Liver (tissue), 8 donors: ENCODE measurements at regions not wholly inside any gene's neighbourhood (a gene's known extent, or its start where the extent isn't known, plus 50 kb on each side); places are given as distances from the start of the nearest gene placed in this dataset.

Source experiments
- DNase-seq: peaks from one replicate; pipeline ENCODE4 v3.0.0-alpha.2; 2017; ENCODE audit warnings: low spot score
- H3K27ac ChIP-seq, 2 donors: one replicate each; pipeline ENCODE4 v1.7.0; 2013; ENCODE audit warnings: inconsistent platforms in 2 of 2, low read length in 2 of 2, control low read depth in 1 of 2, low read depth in 1 of 2, mild to moderate bottlenecking in 1 of 2
- H3K27me3 ChIP-seq, 4 donors: one replicate each; pipeline versions ENCODE4 v1.6.1 to v1.7.0; 2013; ENCODE audit warnings: low read length in 3 of 4, inconsistent platforms in 1 of 4, mild to moderate bottlenecking in 1 of 4, moderate library complexity in 1 of 4; ENCODE audit not compliant: control insufficient read depth in 4 of 4, insufficient read depth in 4 of 4
- H3K36me3 ChIP-seq, 4 donors: one replicate each; pipeline versions ENCODE4 v1.6.1 to v1.7.0; 2013; ENCODE audit warnings: low read length in 3 of 4, mild to moderate bottlenecking in 3 of 4, low read depth in 1 of 4, moderate library complexity in 1 of 4; ENCODE audit not compliant: control insufficient read depth in 4 of 4, insufficient read depth in 3 of 4
- H3K4me1 ChIP-seq, 4 donors: one replicate each; pipeline versions ENCODE4 v1.6.1 to v1.7.0; 2013; ENCODE audit warnings: low read length in 3 of 4, mild to moderate bottlenecking in 3 of 4, moderate library complexity in 1 of 4; ENCODE audit not compliant: control insufficient read depth in 4 of 4, insufficient read depth in 4 of 4
- H3K4me3 ChIP-seq, 3 donors: one replicate each; pipeline versions ENCODE4 v1.6.1 to v1.7.0; 2013; ENCODE audit warnings: low read length in 3 of 3, control low read depth in 1 of 3, low read depth in 1 of 3, mild to moderate bottlenecking in 1 of 3
- H3K9ac ChIP-seq, 2 donors: one replicate each; pipeline ENCODE4 v1.7.0; 2013; ENCODE audit warnings: low read length in 2 of 2, mild to moderate bottlenecking in 2 of 2, moderate library complexity in 2 of 2, control low read depth in 1 of 2, low read depth in 1 of 2
- H3K9me3 ChIP-seq, 4 donors: one replicate each; pipeline versions ENCODE4 v1.6.1 to v1.7.0; 2013; ENCODE audit warnings: low read length in 3 of 4; ENCODE audit not compliant: control insufficient read depth in 4 of 4
- ATF3 ChIP-seq: IDR thresholded peaks from 2 replicates; pipeline ENCODE4 v1.6.1; 2016; ENCODE audit warnings: antibody characterized with exemption
- EGR1 ChIP-seq, 2 donors: IDR thresholded peaks; 2 replicates each; pipeline ENCODE4 v1.6.1; 2016 to 2018; ENCODE audit warnings: antibody characterized with exemption in 2 of 2, low read depth in 2 of 2
- FOXA1 ChIP-seq: IDR thresholded peaks from 2 replicates; pipeline ENCODE4 v1.6.1; 2016; ENCODE audit warnings: antibody characterized with exemption
- FOXA2 ChIP-seq: IDR thresholded peaks from 2 replicates; pipeline ENCODE4 v1.6.1; 2016; ENCODE audit warnings: antibody characterized with exemption
- GABPA ChIP-seq, 2 donors: IDR thresholded peaks in 1 of 2; conservative IDR thresholded peaks in 1 of 2; 2 replicates each; pipeline ENCODE4 v1.6.1; 2016; ENCODE audit warnings: antibody characterized with exemption in 2 of 2, mild to moderate bottlenecking in 1 of 2, moderate library complexity in 1 of 2
- HNF4A ChIP-seq, 2 donors: conservative IDR thresholded peaks; 2 replicates each; pipeline ENCODE4 v1.6.1; 2016; ENCODE audit warnings: antibody characterized with exemption in 2 of 2, mild to moderate bottlenecking in 2 of 2
- JUND ChIP-seq, 2 donors: IDR thresholded peaks; 2 replicates each; pipeline ENCODE4 v1.6.1; 2016; ENCODE audit warnings: antibody characterized with exemption in 2 of 2
- MAX ChIP-seq: IDR thresholded peaks from 2 replicates; pipeline ENCODE4 v1.6.1; 2016; ENCODE audit warnings: antibody characterized with exemption
- NR2F2 ChIP-seq: IDR thresholded peaks from 2 replicates; pipeline ENCODE4 v1.6.1; 2016; ENCODE audit warnings: antibody characterized with exemption
- RAD21 ChIP-seq, 2 donors: IDR thresholded peaks; 2 replicates each; pipeline ENCODE4 v1.6.1; 2016; ENCODE audit warnings: antibody characterized with exemption in 2 of 2, mild to moderate bottlenecking in 2 of 2
- RXRA ChIP-seq, 2 donors: IDR thresholded peaks; 2 replicates each; pipeline ENCODE4 v1.6.1; 2017 to 2018; ENCODE audit warnings: antibody characterized with exemption in 2 of 2, mild to moderate bottlenecking in 1 of 2
- SP1 ChIP-seq: IDR thresholded peaks from 2 replicates; pipeline ENCODE4 v1.6.1; 2018; ENCODE audit warnings: antibody characterized with exemption, mild to moderate bottlenecking
- TAF1 ChIP-seq: conservative IDR thresholded peaks from 2 replicates; pipeline ENCODE4 v1.6.1; 2016; ENCODE audit warnings: antibody characterized with exemption, mild to moderate bottlenecking
- YY1 ChIP-seq: IDR thresholded peaks from 2 replicates; pipeline ENCODE4 v1.6.1; 2016; ENCODE audit warnings: antibody characterized with exemption, mild to moderate bottlenecking
- WGBS: extraction: QIAGEN DNeasy Blood & Tissue Kit; methylation state at CpG from one replicate; pipeline ENCODE4 v1.1.7; 2013; 5-methylcytosine and 5-hydroxymethylcytosine counted together
- TF ChIP-seq, protein P1 (sequence below): fragments of 150-350 bp; IDR thresholded peaks from 2 replicates; pipeline ENCODE4 v1.5.1; 2017; ENCODE audit warnings: improper control_type of control experiment, low read depth, low read length; ENCODE audit not compliant: missing input control
- TF ChIP-seq, protein P2 (sequence below): IDR thresholded peaks from 2 replicates; pipeline ENCODE4 v1.6.1; 2016; ENCODE audit warnings: antibody characterized with exemption
- TF ChIP-seq, protein P3 (sequence below): IDR thresholded peaks from 2 replicates; pipeline ENCODE4 v1.6.1; 2016; ENCODE audit warnings: antibody characterized with exemption, mild to moderate bottlenecking
- donor health status: healthy.
- donor health status: healthy.
- donor health status: healthy.
- donor health status: healthy.
- donor health status: healthy.

DNA sequence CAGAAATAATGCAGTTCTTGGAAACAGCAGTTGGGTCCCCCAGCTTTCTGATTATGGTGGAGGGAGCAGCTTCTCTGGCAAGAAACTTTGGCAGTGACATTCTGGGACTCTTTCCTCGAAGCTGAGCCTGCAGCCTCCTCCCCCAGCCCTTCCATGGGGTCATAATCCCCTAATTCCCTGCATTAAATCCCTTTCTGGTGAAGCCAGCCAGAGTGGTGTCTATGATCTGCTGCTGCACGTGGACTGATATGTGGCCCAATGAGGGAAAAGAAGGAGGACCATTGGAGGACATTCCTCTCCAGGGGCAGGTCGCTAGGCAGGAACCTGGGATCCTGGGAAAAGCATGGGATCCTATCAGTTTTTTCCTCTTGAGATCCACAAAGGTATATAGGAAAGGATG, 470.5 kb downstream of the RPS24 start:
- H3K9ac ChIP-seq, result no peak overlapping the region
- TF ChIP-seq GABPA (IDR thresholded peaks at IDR 0.05 in 1 of 2, conservative IDR thresholded peaks at IDR 0.05 in 1 of 2) (no peak), RAD21 (IDR thresholded peaks at IDR 0.05) (no peak), YY1 (no peak), MAX (no peak), SP1 (no peak), FOXA1 (no peak), NR2F2 (no peak), ATF3 (no peak), EGR1 (IDR thresholded peaks at IDR 0.05; ENCODE audit: low read depth in 2 of 2) (no peak)
- TF ChIP-seq, protein P1, sequence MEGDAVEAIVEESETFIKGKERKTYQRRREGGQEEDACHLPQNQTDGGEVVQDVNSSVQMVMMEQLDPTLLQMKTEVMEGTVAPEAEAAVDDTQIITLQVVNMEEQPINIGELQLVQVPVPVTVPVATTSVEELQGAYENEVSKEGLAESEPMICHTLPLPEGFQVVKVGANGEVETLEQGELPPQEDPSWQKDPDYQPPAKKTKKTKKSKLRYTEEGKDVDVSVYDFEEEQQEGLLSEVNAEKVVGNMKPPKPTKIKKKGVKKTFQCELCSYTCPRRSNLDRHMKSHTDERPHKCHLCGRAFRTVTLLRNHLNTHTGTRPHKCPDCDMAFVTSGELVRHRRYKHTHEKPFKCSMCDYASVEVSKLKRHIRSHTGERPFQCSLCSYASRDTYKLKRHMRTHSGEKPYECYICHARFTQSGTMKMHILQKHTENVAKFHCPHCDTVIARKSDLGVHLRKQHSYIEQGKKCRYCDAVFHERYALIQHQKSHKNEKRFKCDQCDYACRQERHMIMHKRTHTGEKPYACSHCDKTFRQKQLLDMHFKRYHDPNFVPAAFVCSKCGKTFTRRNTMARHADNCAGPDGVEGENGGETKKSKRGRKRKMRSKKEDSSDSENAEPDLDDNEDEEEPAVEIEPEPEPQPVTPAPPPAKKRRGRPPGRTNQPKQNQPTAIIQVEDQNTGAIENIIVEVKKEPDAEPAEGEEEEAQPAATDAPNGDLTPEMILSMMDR, result no peak
- H3K36me3 ChIP-seq, result no peaks in the 10 kb centered on the region
- peaks cover 0 to 3% (median 0%) of the 10 kb centered on the region in 4 donors for H3K27me3 ChIP-seq
- no peaks in the 10 kb centered on the region for H3K4me1 ChIP-seq
- 83% methylated on average over 3 of the region's 3 CpGs for WGBS
- no peak overlapping the region for H3K4me3 ChIP-seq
- DNase-seq, result no peak
- H3K27ac ChIP-seq, result no peak overlapping the region
- no peaks in the 10 kb centered on the region for H3K9me3 ChIP-seq

- Histone ChIP-seq H3K4me3 (no peak overlapping the region), H3K27me3 (peaks cover 0 to under 1% (median 0%) of the 10 kb centered on the region in 4 donors), H3K36me3 (no peaks in the 10 kb centered on the region), H3K9ac (no peak overlapping the region), H3K9me3 (no peaks in the 10 kb centered on the region), H3K4me1 (no peaks in the 10 kb centered on the region), H3K27ac (no peak overlapping the region)
- no peak for TF ChIP-seq NR2F2
- TF ChIP-seq RXRA (IDR thresholded peaks at IDR 0.05), result no peak
- no peak for TF ChIP-seq JUND (IDR thresholded peaks at IDR 0.05)
- TF ChIP-seq, protein P1, result no peak
- TF ChIP-seq, protein P2, sequence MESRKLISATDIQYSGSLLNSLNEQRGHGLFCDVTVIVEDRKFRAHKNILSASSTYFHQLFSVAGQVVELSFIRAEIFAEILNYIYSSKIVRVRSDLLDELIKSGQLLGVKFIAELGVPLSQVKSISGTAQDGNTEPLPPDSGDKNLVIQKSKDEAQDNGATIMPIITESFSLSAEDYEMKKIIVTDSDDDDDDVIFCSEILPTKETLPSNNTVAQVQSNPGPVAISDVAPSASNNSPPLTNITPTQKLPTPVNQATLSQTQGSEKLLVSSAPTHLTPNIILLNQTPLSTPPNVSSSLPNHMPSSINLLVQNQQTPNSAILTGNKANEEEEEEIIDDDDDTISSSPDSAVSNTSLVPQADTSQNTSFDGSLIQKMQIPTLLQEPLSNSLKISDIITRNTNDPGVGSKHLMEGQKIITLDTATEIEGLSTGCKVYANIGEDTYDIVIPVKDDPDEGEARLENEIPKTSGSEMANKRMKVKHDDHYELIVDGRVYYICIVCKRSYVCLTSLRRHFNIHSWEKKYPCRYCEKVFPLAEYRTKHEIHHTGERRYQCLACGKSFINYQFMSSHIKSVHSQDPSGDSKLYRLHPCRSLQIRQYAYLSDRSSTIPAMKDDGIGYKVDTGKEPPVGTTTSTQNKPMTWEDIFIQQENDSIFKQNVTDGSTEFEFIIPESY, result no peak
- TF ChIP-seq ATF3, result no peak
- TF ChIP-seq TAF1, result no peak
- TF ChIP-seq RAD21 (IDR thresholded peaks at IDR 0.05), result no peak
- no peak for TF ChIP-seq FOXA1
- no peak for TF ChIP-seq EGR1 (IDR thresholded peaks at IDR 0.05; ENCODE audit: low read depth in 2 of 2)
- no peak for TF ChIP-seq MAX
- TF ChIP-seq FOXA2, result no peak
- TF ChIP-seq YY1, result no peak
- TF ChIP-seq, protein P3, sequence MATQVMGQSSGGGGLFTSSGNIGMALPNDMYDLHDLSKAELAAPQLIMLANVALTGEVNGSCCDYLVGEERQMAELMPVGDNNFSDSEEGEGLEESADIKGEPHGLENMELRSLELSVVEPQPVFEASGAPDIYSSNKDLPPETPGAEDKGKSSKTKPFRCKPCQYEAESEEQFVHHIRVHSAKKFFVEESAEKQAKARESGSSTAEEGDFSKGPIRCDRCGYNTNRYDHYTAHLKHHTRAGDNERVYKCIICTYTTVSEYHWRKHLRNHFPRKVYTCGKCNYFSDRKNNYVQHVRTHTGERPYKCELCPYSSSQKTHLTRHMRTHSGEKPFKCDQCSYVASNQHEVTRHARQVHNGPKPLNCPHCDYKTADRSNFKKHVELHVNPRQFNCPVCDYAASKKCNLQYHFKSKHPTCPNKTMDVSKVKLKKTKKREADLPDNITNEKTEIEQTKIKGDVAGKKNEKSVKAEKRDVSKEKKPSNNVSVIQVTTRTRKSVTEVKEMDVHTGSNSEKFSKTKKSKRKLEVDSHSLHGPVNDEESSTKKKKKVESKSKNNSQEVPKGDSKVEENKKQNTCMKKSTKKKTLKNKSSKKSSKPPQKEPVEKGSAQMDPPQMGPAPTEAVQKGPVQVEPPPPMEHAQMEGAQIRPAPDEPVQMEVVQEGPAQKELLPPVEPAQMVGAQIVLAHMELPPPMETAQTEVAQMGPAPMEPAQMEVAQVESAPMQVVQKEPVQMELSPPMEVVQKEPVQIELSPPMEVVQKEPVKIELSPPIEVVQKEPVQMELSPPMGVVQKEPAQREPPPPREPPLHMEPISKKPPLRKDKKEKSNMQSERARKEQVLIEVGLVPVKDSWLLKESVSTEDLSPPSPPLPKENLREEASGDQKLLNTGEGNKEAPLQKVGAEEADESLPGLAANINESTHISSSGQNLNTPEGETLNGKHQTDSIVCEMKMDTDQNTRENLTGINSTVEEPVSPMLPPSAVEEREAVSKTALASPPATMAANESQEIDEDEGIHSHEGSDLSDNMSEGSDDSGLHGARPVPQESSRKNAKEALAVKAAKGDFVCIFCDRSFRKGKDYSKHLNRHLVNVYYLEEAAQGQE, result no peak
- no peak for TF ChIP-seq HNF4A (conservative IDR thresholded peaks at IDR 0.05)
- no peak for DNase-seq
- WGBS, result 93% methylated on average over 4 of the region's 4 CpGs
Measured at GRCh38 chr10:78505657-78506056, 472.0 kb downstream of the RPS24 start.
